Lung (tissue), 11 donors: ENCODE measurements at regions not wholly inside any gene's neighbourhood (a gene's known extent, or its start where the extent isn't known, plus 50 kb on each side); places are given as distances from the start of the nearest gene placed in this dataset.

Experiments used
- ATAC-seq: fragments of 200-7000 bp; cut with Tn5 transposase; one replicate; pipeline ENCODE4 v1.9.1; 2020; ENCODE audit warnings: moderate number of reproducible peaks; ENCODE audit not compliant: insufficient read depth, low FRiP score
- DNase-seq, 3 donors: peaks; one replicate each; pipeline ENCODE4 v3.0.0-alpha.2; 2013 to 2017
- H3K27ac ChIP-seq, 2 donors: one replicate each; pipeline ENCODE4 v1.5.1; 2013; ENCODE audit warnings: mild to moderate bottlenecking in 2 of 2, moderate library complexity in 2 of 2, control low read depth in 1 of 2, inconsistent platforms in 1 of 2, low read depth in 1 of 2, low read length in 1 of 2
- H3K27me3 ChIP-seq, 3 donors: one replicate each; pipeline ENCODE4 v1.5.1; 2013; ENCODE audit warnings: low read length in 2 of 3; ENCODE audit not compliant: control insufficient read depth in 3 of 3, insufficient read depth in 3 of 3
- H3K36me3 ChIP-seq, 4 donors: one replicate each; pipeline ENCODE4 v1.5.1; 2013; ENCODE audit warnings: low read length in 4 of 4, mild to moderate bottlenecking in 1 of 4, moderate library complexity in 1 of 4; ENCODE audit not compliant: control insufficient read depth in 4 of 4, insufficient read depth in 4 of 4
- H3K4me1 ChIP-seq, 5 donors: one replicate each; pipeline ENCODE4 v1.5.1; 2013; ENCODE audit warnings: low read length in 5 of 5, mild to moderate bottlenecking in 2 of 5, moderate library complexity in 1 of 5; ENCODE audit not compliant: control insufficient read depth in 5 of 5, insufficient read depth in 5 of 5
- H3K4me3 ChIP-seq: one replicate; pipeline ENCODE4 v1.5.1; 2013; ENCODE audit warnings: mild to moderate bottlenecking, control low read depth, moderate library complexity
- H3K9ac ChIP-seq, 2 donors: one replicate each; pipeline ENCODE4 v1.5.1; 2013; ENCODE audit warnings: low read length in 2 of 2, control low read depth in 1 of 2; ENCODE audit not compliant: insufficient read depth in 1 of 2
- H3K9me3 ChIP-seq, 4 donors: one replicate each; pipeline ENCODE4 v1.5.1; 2013; ENCODE audit warnings: low read length in 3 of 4, mild to moderate bottlenecking in 1 of 4, moderate library complexity in 1 of 4; ENCODE audit not compliant: control insufficient read depth in 4 of 4, insufficient read depth in 3 of 4
- WGBS, 2 donors: extraction: QIAGEN DNeasy Blood & Tissue Kit; methylation state at CpG; one replicate each; pipeline ENCODE4 v1.1.7; 2013; 5-methylcytosine and 5-hydroxymethylcytosine counted together
- TF ChIP-seq, protein P1 (sequence below): IDR thresholded peaks from 2 replicates; pipeline ENCODE4 v1.5.1; 2012; ENCODE audit warnings: mild to moderate bottlenecking; ENCODE audit errors: control extremely low read depth, extremely low read depth
- donor health status: control.
- donor health status: control.
- donor health status: Bipolar disorder and iron deficiency.
- donor health status: healthy.
- donor health status: DM: yes; HTN: yes; CAD: no.

DNA sequence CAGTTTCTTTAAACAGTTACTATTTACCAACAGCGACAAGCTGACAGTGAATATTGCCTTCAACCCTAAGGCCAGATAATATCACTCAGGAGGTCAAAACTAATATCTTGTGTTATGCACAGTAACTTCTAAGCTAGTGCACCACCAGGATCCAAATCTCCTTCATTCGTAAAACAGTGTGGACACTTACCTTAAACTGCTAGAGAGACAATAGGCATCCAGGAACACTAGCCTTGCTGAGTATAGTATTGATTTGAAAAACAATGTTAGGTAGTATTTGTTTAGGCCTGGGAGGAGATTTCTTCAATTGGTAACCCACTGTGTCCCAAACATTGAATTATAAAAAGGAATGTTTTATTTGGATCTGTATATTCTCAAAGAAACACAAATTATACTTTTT, 707.9 kb upstream of the UBE2E2 start:
- Histone ChIP-seq H3K9me3 (peaks cover 0 to under 1% (median 0%) of the 10 kb centered on the region in 4 donors), H3K27ac (no peak overlapping the region), H3K36me3 (no peaks in the 10 kb centered on the region), H3K4me1 (peaks cover 0 to 16% (median 5%) of the 10 kb centered on the region in 5 donors), H3K4me3 (no peak overlapping the region), H3K27me3 (no peaks in the 10 kb centered on the region), H3K9ac (peak overlapping the region in 1 of 2 donors; percentile 4)
- ATAC-seq, result no peak
- DNase-seq, result peak in 1 of 3 donors; percentile 26
- TF ChIP-seq, protein P1, sequence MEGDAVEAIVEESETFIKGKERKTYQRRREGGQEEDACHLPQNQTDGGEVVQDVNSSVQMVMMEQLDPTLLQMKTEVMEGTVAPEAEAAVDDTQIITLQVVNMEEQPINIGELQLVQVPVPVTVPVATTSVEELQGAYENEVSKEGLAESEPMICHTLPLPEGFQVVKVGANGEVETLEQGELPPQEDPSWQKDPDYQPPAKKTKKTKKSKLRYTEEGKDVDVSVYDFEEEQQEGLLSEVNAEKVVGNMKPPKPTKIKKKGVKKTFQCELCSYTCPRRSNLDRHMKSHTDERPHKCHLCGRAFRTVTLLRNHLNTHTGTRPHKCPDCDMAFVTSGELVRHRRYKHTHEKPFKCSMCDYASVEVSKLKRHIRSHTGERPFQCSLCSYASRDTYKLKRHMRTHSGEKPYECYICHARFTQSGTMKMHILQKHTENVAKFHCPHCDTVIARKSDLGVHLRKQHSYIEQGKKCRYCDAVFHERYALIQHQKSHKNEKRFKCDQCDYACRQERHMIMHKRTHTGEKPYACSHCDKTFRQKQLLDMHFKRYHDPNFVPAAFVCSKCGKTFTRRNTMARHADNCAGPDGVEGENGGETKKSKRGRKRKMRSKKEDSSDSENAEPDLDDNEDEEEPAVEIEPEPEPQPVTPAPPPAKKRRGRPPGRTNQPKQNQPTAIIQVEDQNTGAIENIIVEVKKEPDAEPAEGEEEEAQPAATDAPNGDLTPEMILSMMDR, result no peak
- WGBS, 2 donors, result 71 to 77% methylated on average over 2 of the region's 2 CpGs

DNA sequence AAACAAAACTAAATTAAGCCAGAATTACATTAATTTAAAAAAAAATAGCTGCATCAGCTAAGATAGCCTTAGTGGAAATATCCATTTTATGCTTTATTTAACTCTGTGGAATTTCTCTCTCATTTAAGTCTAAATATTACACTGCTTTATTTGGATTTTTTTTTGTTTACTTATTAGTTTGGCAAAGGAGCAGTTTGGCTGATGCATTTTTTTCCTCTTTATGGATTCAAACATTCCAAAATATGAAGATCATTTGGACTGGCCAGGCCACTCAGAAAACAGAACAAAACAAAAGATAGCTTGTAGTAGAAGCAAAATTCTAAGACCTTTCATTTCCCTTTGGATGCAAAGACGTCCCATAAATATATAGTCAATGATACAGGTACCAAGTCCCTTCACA, 707.3 kb upstream of the UBE2E2 start:
- TF ChIP-seq, protein P1, result no peak
- 24 to 54% methylated on average over 1 of the region's 1 CpG for WGBS, 2 donors
- ATAC-seq (no peak), DNase-seq (peak in 2 of 3 donors; percentile 84 to 86)
- no peak overlapping the region for H3K27ac ChIP-seq
- H3K9ac ChIP-seq, result peak overlapping the region in 1 of 2 donors; percentile 43
- H3K4me1 ChIP-seq, result peaks cover 0 to 16% (median 5%) of the 10 kb centered on the region in 5 donors
- peaks cover 0 to 3% (median 0%) of the 10 kb centered on the region in 4 donors for H3K9me3 ChIP-seq
- no peaks in the 10 kb centered on the region for H3K36me3 ChIP-seq
- H3K4me3 ChIP-seq, result no peak overlapping the region
- no peaks in the 10 kb centered on the region for H3K27me3 ChIP-seq

DNA sequence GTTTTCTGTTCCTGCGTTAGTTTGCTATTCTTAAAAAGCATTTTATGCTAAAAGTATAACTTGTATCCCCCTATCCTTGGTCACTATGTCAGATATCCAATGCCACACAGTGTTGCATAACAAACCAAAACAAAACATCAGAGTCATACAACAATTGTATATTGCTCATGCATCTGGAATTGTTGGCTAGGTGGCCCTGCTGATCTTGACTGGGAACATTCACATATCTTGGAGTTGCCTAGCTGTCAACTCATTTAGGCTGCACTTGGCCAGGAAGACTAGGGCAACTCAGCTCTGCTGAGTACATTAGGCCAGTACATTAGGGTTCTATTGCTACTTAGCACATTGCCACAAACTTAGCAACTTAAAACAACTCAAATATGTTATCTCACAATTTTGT, 706.5 kb upstream of the UBE2E2 start:
- DNase-seq, result peak in 2 of 3 donors; percentile 21 to 38
- Histone ChIP-seq H3K4me1 (peaks cover 0 to 16% (median 5%) of the 10 kb centered on the region in 5 donors), H3K9me3 (peaks cover 0 to 3% (median 0%) of the 10 kb centered on the region in 4 donors), H3K4me3 (no peak overlapping the region), H3K9ac (no peak overlapping the region), H3K36me3 (no peaks in the 10 kb centered on the region), H3K27ac (no peak overlapping the region), H3K27me3 (no peaks in the 10 kb centered on the region)
- TF ChIP-seq, protein P1, result no peak
- no peak for ATAC-seq
- 93 to 94% methylated on average over 1 of the region's 1 CpG for WGBS, 2 donors

DNA sequence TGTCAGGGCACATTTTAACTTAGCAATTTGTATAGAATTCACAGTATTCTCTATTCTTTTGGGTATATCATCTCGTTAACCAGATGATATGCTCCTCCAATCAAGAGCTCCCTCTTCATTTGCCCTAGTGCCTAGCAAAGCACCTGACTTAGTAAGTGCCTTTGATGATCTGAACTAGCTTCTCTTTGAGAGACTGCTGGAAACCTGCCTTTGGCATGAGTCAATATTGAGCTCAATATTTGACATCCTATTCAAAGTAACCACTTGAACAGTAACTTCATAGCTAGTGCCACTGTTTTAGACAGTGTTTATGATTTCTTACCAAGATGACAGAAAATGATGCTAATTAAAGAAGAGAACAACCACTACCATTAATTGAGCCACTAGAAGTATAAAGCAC, 696.3 kb upstream of the UBE2E2 start:
- Histone ChIP-seq H3K36me3 (no peaks in the 10 kb centered on the region), H3K27me3 (no peaks in the 10 kb centered on the region), H3K27ac (no peak overlapping the region), H3K4me3 (no peak overlapping the region), H3K9ac (no peak overlapping the region), H3K9me3 (no peaks in the 10 kb centered on the region), H3K4me1 (peaks cover 0 to 31% (median 9%) of the 10 kb centered on the region in 5 donors)
- DNase-seq (no peak), ATAC-seq (peak; percentile 72)
- 58 to 77% methylated on average over 1 of the region's 1 CpG for WGBS, 2 donors
- TF ChIP-seq, protein P1, result no peak
